ENCODE measurements at regions not wholly inside any gene's neighbourhood (a gene's known extent, or its start where the extent isn't known, plus 50 kb on each side); places are given as distances from the start of the nearest gene placed in this dataset.

GRCh38 chr16:51224317-51224716 is 73.2 kb upstream of the SALL1 start:
- no peak for TF ChIP-seq CTCF (IDR thresholded peaks at IDR 0.05)
- no peak overlapping the region for H3K27ac ChIP-seq
- WGBS, 3 donors = 81 to 92% (median 81%) methylated on average over 2 of the region's 2 CpGs
- no peaks in the 10 kb centered on the region for H3K36me3 ChIP-seq (ENCODE audit: insufficient read depth in 1 of 2, low read depth in 1 of 2)
- H3K27me3 ChIP-seq (ENCODE audit: insufficient read depth in 3 of 3, low read length in 2 of 3) = no peaks in the 10 kb centered on the region
- ATAC-seq (no peak), DNase-seq (no peak)
- no peak overlapping the region for H3K4me3 ChIP-seq
- no peaks in the 10 kb centered on the region for H3K4me1 ChIP-seq
- no peaks in the 10 kb centered on the region for H3K9me3 ChIP-seq
- intact Hi-C loops (cut with DNase I) = no loop called here

- TF ChIP-seq CTCF (IDR thresholded peaks at IDR 0.05) = no peak
- no peak for ATAC-seq
- Histone ChIP-seq H3K36me3 (ENCODE audit: insufficient read depth in 1 of 2, low read depth in 1 of 2) (no peaks in the 10 kb centered on the region), H3K27me3 (ENCODE audit: insufficient read depth in 3 of 3, low read length in 2 of 3) (no peaks in the 10 kb centered on the region), H3K27ac (no peak overlapping the region), H3K4me1 (no peaks in the 10 kb centered on the region), H3K4me3 (no peak overlapping the region), H3K9me3 (peaks cover 12% of the 10 kb centered on the region)
- DNase-seq = no peak
- intact Hi-C loops (cut with DNase I) = no loop called here
- 41 to 63% (median 42%) methylated on average over 6 of the region's 6 CpGs for WGBS, 3 donors
Observed at GRCh38 chr16:51222016-51222415, 70.9 kb upstream of the SALL1 start.

- peaks cover 8% of the 10 kb centered on the region for H3K9me3 ChIP-seq
- H3K27me3 ChIP-seq (ENCODE audit: insufficient read depth in 3 of 3, low read length in 2 of 3) = no peaks in the 10 kb centered on the region
- no peaks in the 10 kb centered on the region for H3K36me3 ChIP-seq (ENCODE audit: insufficient read depth in 1 of 2, low read depth in 1 of 2)
- H3K4me3 ChIP-seq = no peak overlapping the region
- no peak for ATAC-seq
- intact Hi-C loops (cut with DNase I) = no loop called here
- no peak for TF ChIP-seq CTCF (IDR thresholded peaks at IDR 0.05)
- no peak overlapping the region for H3K27ac ChIP-seq
- WGBS, 3 donors = 72 to 78% (median 78%) methylated on average over 2 of the region's 2 CpGs
- DNase-seq = no peak
- no peaks in the 10 kb centered on the region for H3K4me1 ChIP-seq
Observed at GRCh38 chr16:51211148-51211547, 60.1 kb upstream of the SALL1 start.

GRCh38 chr16:51210087-51210486 is 59.0 kb upstream of the SALL1 start:
- Histone ChIP-seq H3K27me3 (ENCODE audit: insufficient read depth in 3 of 3, low read length in 2 of 3) (no peaks in the 10 kb centered on the region), H3K4me3 (no peak overlapping the region), H3K36me3 (ENCODE audit: insufficient read depth in 1 of 2, low read depth in 1 of 2) (no peaks in the 10 kb centered on the region), H3K4me1 (no peaks in the 10 kb centered on the region), H3K27ac (no peak overlapping the region), H3K9me3 (no peaks in the 10 kb centered on the region)
- 59 to 63% (median 63%) methylated on average over 2 of the region's 2 CpGs for WGBS, 3 donors
- no peak for TF ChIP-seq CTCF (IDR thresholded peaks at IDR 0.05)
- ATAC-seq = no peak
- intact Hi-C loops (cut with DNase I) = no loop called here
- DNase-seq = no peak

- H3K36me3 ChIP-seq (ENCODE audit: insufficient read depth in 1 of 2, low read depth in 1 of 2) = no peaks in the 10 kb centered on the region
- H3K4me1 ChIP-seq = no peaks in the 10 kb centered on the region
- intact Hi-C loops (cut with DNase I) = no loop called here
- H3K9me3 ChIP-seq = no peaks in the 10 kb centered on the region
- no peak for TF ChIP-seq CTCF (IDR thresholded peaks at IDR 0.05)
- H3K4me3 ChIP-seq = no peak overlapping the region
- no peak for DNase-seq
- H3K27me3 ChIP-seq (ENCODE audit: insufficient read depth in 3 of 3, low read length in 2 of 3) = no peaks in the 10 kb centered on the region
- no peak for ATAC-seq
- no peak overlapping the region for H3K27ac ChIP-seq
Observed at GRCh38 chr16:51201604-51202003, 50.5 kb upstream of the SALL1 start.

Data from psoas muscle (tissue), 7 donors.